ENCODE measurements at regions not wholly inside any gene's neighbourhood (a gene's known extent, or its start where the extent isn't known, plus 50 kb on each side); places are given as distances from the start of the nearest gene placed in this dataset.
"Not testable (repeated sequence)": the region's sequence is repeated elsewhere in the genome, so short reads cannot be mapped to it uniquely, and the experiment has no call there.

GRCh38 chr1:25020851-25021590 lies 90.9 kb upstream of the RUNX3 start:
- DNase-seq: no peak

GRCh38 chr1:25020173-25020845 lies 90.2 kb upstream of the RUNX3 start:
- no peak for DNase-seq

GRCh38 chr1:25019337-25020172 lies 89.5 kb upstream of the RUNX3 start:
- no peak for DNase-seq

- no peak for DNase-seq
Observed at GRCh38 chr1:25018943-25019336, 88.9 kb upstream of the RUNX3 start.

- no peak for DNase-seq
Observed at GRCh38 chr1:25018110-25018735, 88.1 kb upstream of the RUNX3 start.

- DNase-seq: no peak
Observed at GRCh38 chr1:25017436-25018109, 87.5 kb upstream of the RUNX3 start.

- DNase-seq: no peak
Observed at GRCh38 chr1:25012966-25013962, 83.2 kb upstream of the RUNX3 start.

- DNase-seq: no peak
Observed at GRCh38 chr1:25011943-25012638, 82.0 kb upstream of the RUNX3 start.

GRCh38 chr1:25011275-25011674 lies 81.2 kb upstream of the RUNX3 start:
- no peak for DNase-seq

GRCh38 chr1:25009671-25010262 lies 79.7 kb upstream of the RUNX3 start:
- no peak for DNase-seq

GRCh38 chr1:25008192-25008485 lies 78.1 kb upstream of the RUNX3 start:
- no peak for DNase-seq

- not testable (repeated sequence) for DNase-seq
Observed at GRCh38 chr1:25007390-25008191, 77.5 kb upstream of the RUNX3 start.

- DNase-seq: no peak
Observed at GRCh38 chr1:25006770-25007169, 76.7 kb upstream of the RUNX3 start.

GRCh38 chr1:25004355-25004754 lies 74.3 kb upstream of the RUNX3 start:
- no peak for DNase-seq

- DNase-seq: peak; percentile 25
Observed at GRCh38 chr1:25003457-25004190, 73.5 kb upstream of the RUNX3 start.

- DNase-seq: no peak
Observed at GRCh38 chr1:25003000-25003399, 72.9 kb upstream of the RUNX3 start.

- no peak for DNase-seq
Observed at GRCh38 chr1:25001125-25001915, 71.2 kb upstream of the RUNX3 start.

GRCh38 chr1:24999906-25000305 lies 69.8 kb upstream of the RUNX3 start:
- no peak for DNase-seq
